T-helper 1 cell (primary cell): ENCODE measurements at regions not wholly inside any gene's neighbourhood (a gene's known extent, or its start where the extent isn't known, plus 50 kb on each side); places are given as distances from the start of the nearest gene placed in this dataset.
"Not testable (repeated sequence)": the region's sequence is repeated elsewhere in the genome, so short reads cannot be mapped to it uniquely, and the experiment has no call there.

Experiments used
- DNase-seq, 5 donors: peaks; one replicate each; pipeline ENCODE4 v3.0.0-alpha.2; 2012 to 2020

DNA sequence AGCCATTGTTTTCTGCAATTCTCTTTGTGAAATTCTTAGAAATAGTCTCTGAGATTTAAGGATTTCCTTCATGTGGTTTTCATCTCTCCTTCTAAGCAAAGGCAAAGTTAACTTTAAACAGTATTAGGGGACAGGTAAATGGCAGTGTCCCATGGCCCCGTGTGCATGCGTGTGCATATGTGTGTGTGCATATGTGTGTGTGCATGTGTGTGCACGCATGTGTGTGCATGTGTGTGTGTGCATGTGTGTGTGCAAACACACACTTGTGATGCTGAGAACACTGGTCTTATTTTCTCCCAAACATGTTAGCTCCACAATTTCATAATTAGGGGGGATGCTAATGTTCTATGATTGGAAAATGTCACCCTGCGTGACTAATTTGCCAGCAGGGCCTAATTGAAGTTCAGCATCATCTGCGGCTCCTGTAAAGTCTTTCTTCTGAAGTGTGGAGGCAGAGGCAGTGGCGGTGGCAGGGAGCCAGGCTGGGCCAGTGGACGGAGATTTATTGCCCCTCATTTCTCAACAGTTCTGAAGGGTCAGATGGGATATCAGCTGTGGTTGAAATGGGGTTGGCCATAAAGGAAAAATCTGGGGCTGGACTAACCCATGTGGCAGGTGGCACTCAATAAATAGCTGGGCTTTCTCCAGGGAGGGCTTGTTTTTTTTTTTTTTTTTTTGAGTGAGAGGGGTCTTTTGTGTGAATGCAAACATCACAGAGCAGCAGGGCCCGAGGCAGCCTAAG lies 289.3 kb upstream of the PODXL start:
- DNase-seq: no peak

GRCh38 chr7:131844369-131844768 lies 287.9 kb upstream of the PODXL start:
- no peak for DNase-seq

DNA sequence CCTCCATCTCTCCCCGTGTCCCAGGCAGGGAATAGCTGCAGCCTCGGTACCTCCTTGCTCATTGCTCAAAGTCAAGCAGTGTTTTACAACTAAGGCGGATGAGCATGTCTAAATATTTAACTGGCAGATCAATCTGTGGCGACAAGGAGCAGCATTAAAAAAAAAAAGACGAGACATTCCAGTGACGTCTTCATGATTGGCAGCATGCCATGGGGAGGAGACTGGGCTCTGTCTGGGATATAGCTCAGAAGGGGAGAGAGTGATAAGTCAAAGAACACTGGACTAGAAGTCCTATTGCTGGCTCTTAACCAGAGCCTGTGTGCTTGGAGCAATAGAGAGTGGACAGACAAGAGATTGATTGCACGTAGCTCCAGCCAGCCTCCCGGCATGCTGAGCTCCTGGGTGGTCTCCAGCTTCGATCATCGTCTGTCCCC lies 287.5 kb upstream of the PODXL start:
- no peak for DNase-seq

DNA sequence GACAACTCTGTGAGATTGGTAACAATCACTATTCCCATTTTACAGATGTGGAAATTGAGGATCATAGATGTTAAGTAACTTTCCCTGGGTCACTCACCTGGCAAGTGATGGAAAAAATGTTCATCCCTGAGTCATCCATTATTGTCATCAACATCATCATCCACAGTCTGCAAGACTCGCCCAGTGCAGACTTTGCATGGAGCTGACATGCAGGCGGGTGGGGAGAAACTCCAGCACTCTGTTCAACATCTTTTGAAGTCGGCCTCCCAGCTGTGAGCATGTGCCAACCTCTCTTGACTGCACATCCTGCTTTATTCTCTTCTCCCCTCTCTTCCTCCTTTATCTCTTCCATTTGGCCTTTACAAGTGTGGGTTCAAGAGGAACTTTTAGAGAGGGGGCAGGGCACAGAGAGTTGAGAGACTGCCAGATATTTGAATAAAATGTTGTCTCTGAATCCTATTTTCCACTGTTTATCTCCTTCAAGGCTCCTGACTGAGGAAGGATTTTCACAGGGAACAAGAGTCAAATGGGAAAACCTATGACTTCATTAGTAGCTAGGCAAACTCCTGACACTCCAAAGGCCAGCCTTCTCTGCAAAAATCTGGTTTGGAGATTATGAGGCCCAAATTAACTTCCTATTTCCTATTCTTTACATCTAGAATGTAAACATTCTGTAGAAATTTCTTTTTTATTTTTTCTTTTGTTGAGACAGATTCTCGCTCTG lies 283.7 kb upstream of the PODXL start:
- DNase-seq: no peak

DNA sequence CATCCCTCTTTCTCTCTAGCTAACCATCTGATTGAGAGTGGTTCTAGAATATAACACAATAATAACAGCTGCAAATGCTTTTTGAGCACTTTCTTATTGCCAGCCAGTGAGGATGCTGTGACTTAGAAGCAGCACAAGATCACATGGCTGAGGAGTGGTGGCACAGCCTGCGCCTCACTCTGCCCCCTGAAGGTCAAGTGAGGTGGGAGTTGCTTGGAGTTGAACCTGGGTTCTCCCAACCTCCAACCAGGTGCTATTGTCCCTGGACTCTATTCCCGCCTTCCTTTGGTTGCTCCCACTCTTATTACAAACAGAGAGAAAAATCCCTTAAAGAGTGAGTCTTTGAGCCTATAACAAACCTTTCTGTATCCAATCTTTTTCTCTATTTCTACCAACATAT lies 280.3 kb upstream of the PODXL start:
- DNase-seq: no peak

DNA sequence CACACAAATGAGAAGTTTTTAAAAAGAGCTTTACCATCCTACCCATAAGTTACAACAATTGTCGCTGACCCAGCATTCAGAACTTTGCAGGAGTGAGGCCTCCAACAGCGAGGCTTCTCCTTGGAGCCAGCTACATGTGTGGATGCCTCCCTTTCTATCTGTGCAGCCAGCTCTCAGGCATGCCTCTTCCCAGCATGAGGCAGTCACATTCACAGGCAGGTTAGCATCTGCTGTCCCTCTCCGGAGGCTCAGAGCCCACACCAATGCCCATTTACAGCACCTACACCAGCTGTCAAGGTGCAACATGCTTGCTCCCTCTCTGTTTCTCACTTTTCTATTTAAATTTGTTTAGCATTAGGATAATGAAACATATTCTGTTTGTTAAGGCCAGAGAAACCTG lies 278.7 kb upstream of the PODXL start:
- DNase-seq: no peak

- no peak for DNase-seq
Measured at GRCh38 chr7:131830681-131831080, 274.3 kb upstream of the PODXL start.

GRCh38 chr7:131829947-131830558 lies 273.6 kb upstream of the PODXL start:
- DNase-seq: no peak

DNA sequence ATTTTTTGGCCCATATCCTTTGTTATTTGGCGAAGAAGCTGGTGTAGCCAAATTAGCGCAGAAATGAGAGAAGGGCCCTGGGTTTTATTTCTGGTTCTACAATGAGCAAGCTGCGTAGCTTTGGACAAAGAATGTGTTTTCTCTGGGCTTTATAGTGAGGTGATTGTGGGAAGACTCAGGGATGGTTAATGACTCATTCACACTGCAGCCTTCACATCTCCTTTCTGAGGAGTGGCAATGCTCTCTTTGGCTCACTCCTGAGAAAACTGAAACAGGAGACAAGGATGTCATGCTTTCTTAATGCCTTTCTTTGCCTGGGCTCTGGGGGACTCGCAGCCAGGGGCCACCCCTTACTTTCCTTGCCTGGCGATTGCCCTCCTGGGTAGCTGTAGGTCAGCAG lies 271.0 kb upstream of the PODXL start:
- no peak for DNase-seq

GRCh38 chr7:131826960-131827359 lies 270.5 kb upstream of the PODXL start:
- no peak for DNase-seq

DNA sequence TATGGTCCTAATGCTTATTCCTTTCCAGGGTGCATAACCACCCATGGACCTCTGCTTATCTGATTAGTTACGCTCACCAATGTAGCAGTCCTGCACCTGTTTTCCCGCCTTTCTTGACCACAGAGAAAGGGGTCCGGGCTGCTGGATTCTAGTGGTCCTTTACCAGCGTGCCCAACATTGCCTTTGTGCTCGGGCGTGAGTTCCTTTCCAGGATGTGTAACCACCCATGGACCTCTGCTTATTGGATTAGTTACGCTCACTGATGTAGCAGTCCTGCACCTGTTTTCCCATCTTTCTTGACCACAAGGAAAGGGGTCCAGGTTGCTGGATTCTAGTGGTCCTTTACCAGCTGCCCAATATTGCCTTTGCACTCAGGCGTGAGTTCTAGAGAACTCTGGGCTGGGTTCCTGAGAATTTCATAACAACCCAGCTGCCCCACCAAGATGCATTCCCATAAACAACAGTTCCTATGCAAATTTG lies 267.6 kb upstream of the PODXL start:
- not testable (repeated sequence) for DNase-seq

DNA sequence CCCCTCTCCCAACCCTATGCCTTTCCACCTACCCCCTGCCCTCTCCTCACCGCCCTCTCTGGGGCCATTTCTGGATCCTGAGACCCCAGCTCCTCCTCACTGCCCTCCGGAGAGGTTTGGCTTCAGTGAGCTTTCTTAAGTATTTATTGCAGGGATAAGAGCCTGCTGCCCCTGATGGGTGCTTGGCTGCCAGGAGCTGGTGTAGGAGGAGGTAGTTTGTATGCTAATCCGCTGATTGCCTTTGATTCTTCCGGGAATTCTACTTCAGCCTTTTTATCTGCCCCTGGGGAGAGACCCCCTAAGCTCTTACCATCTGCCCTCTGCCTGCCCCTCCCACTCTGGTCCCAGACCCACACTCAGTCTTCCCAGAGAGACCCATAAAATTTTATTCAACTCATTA lies 263.5 kb upstream of the PODXL start:
- no peak for DNase-seq

DNA sequence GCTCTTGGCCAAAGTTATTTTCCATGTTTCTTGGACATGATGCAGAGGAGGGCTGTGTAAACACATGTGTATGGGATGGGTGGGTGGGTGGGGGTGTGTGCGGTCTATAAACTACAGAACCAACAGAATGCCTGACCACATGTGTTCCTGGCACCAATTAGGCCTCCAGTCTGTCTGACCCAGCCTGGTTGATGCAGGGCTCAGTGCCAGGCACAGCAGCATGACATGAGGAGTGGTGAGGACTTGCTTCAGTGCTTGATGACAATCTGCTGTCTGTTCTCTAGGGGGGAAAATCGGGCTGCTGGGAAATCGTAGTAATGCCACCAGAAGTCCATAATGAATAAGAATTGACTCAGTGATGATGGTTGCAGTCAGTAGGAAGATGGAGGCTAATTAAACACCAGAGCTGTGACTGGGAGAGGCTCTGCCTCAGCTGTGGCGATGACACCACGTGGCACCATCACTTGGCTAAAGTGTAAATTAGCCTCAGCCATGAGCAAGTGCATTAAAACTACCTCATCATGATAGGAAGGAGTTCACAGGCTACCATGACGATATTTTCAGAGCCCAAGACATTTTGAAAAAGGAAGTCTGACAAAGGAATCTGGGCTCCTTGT lies 260.1 kb upstream of the PODXL start:
- DNase-seq: no peak

- DNase-seq: no peak
Measured at GRCh38 chr7:131808736-131809135, 252.3 kb upstream of the PODXL start.

- DNase-seq: not testable (repeated sequence)
Measured at GRCh38 chr7:131808156-131808555, 251.7 kb upstream of the PODXL start.

DNA sequence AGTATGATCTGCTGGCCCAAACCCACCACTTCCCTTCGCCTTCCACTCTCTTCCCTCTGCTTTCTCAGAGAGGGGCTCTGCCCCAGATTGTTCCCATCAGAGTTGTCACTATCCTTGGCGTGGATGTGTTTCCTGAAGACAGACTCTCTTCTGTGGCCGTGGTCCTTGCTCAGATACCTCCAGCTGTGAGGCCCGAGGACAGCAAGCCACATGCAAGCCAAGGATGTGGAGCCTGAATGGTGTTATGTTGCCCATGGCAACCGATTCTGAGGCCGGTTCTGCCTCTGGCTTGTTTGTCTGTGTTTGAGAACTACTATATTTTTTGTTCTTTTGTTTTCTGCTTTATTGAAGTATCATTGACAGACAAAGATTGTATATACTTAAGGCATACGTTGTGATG lies 247.4 kb upstream of the PODXL start:
- DNase-seq: no peak

- DNase-seq: no peak
Measured at GRCh38 chr7:131802195-131802864, 245.9 kb upstream of the PODXL start.

DNA sequence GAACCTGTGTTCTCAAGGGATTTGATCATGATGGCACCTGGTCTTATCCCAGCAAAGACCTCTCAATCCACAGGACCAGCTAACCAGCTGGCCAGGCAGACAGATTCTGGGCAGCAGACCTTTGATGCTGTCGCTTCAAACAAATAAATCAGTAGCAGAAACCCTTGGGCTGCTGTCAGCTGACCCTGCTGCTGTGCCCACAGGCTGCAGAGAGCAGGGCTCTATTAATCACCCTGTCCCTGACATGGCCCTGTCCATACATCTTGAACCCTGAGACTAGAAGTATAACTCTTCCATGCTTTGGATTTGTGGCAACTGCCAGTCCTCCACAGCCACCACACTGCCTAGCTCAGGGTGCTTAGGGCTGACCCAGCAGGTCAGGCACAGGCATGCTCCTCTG lies 244.1 kb upstream of the PODXL start:
- no peak for DNase-seq

DNA sequence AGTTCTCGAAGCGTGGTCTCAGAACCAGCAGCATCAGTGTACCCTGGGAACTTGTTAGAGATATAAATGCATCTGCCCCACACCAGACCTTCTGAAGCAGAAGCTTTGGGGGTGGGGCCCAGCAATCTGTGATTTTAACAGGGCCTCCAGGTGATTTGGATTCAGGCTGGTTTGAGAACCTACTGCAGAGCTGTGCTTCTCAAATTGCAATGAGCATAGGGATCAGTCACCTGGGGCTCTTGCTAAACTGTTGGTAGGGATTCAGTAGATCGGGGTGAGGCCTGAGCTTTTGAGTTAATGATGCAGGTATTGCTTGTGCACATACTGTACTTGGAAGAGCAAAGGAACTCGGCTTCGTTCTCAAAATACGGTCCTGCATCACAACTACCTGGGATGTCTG lies 243.6 kb upstream of the PODXL start:
- DNase-seq: no peak

- DNase-seq: no peak
Measured at GRCh38 chr7:131797841-131798240, 241.4 kb upstream of the PODXL start.

DNA sequence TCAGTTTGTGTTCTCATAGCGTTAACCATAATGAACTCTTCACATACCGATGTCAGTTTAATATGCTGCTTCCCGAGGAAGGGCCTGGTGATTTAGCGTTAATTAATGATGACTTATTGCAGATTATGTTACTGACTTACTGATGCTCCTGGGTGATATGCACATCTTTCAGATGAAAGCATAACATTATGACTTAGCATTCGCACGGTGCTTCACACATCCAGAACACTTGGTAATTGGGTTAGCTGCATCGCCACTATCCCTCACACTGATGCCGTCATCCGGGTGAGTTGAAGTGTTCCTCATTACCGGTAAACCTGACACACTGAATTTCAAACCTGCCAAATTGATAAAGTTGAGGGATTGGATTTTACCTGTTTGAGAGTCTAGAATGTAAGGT lies 239.0 kb upstream of the PODXL start:
- no peak for DNase-seq

GRCh38 chr7:131792311-131792710 lies 235.9 kb upstream of the PODXL start:
- DNase-seq: no peak

GRCh38 chr7:131787101-131787500 lies 230.7 kb upstream of the PODXL start:
- DNase-seq: no peak
